ENCODE measurements at regions not wholly inside any gene's neighbourhood (a gene's known extent, or its start where the extent isn't known, plus 50 kb on each side); places are given as distances from the start of the nearest gene placed in this dataset.
"Not testable (repeated sequence)": the region's sequence is repeated elsewhere in the genome, so short reads cannot be mapped to it uniquely, and the experiment has no call there.

- no peak for DNase-seq (ENCODE audit: low read depth in 4 of 4, low spot score in 2 of 4)
These were observed 87.5 kb upstream of the NEDD4L start for GRCh38 chr18:57956491-57956890.

- no peak for DNase-seq (ENCODE audit: low read depth in 4 of 4, low spot score in 2 of 4)
These were observed 89.1 kb upstream of the NEDD4L start for GRCh38 chr18:57954935-57955334.

- no peak for DNase-seq (ENCODE audit: low read depth in 4 of 4, low spot score in 2 of 4)
These were observed 90.1 kb upstream of the NEDD4L start for GRCh38 chr18:57953883-57954282.

GRCh38 chr18:57951999-57952774, 91.8 kb upstream of the NEDD4L start:
- no peak for DNase-seq (ENCODE audit: low read depth in 4 of 4, low spot score in 2 of 4)

- no peak for DNase-seq (ENCODE audit: low read depth in 4 of 4, low spot score in 2 of 4)
These were observed 92.8 kb upstream of the NEDD4L start for GRCh38 chr18:57951117-57951796.

GRCh38 chr18:57950542-57950941, 93.5 kb upstream of the NEDD4L start:
- DNase-seq (ENCODE audit: low read depth in 4 of 4, low spot score in 2 of 4), result no peak

GRCh38 chr18:57949335-57949734, 94.7 kb upstream of the NEDD4L start:
- not testable (repeated sequence) for DNase-seq (ENCODE audit: low read depth in 4 of 4, low spot score in 2 of 4)

- no peak for DNase-seq (ENCODE audit: low read depth in 4 of 4, low spot score in 2 of 4)
These were observed 96.9 kb upstream of the NEDD4L start for GRCh38 chr18:57947117-57947516.

- DNase-seq (ENCODE audit: low read depth in 4 of 4, low spot score in 2 of 4), result no peak
These were observed 100.3 kb upstream of the NEDD4L start for GRCh38 chr18:57943723-57944122.

GRCh38 chr18:57942493-57942892, 101.5 kb upstream of the NEDD4L start:
- DNase-seq (ENCODE audit: low read depth in 4 of 4, low spot score in 2 of 4), result no peak

GRCh38 chr18:57941841-57942489, 102.1 kb upstream of the NEDD4L start:
- DNase-seq (ENCODE audit: low read depth in 4 of 4, low spot score in 2 of 4), result no peak

GRCh38 chr18:57940166-57940660, 103.8 kb upstream of the NEDD4L start:
- no peak for DNase-seq (ENCODE audit: low read depth in 4 of 4, low spot score in 2 of 4)

- DNase-seq (ENCODE audit: low read depth in 4 of 4, low spot score in 2 of 4), result not testable (repeated sequence)
These were observed 109.7 kb upstream of the NEDD4L start for GRCh38 chr18:57934375-57934774.

- no peak for DNase-seq (ENCODE audit: low read depth in 4 of 4, low spot score in 2 of 4)
These were observed 113.0 kb upstream of the NEDD4L start for GRCh38 chr18:57931038-57931437.

GRCh38 chr18:57930476-57930875, 113.5 kb upstream of the NEDD4L start:
- no peak for DNase-seq (ENCODE audit: low read depth in 4 of 4, low spot score in 2 of 4)

GRCh38 chr18:57929922-57930321, 114.1 kb upstream of the NEDD4L start:
- no peak for DNase-seq (ENCODE audit: low read depth in 4 of 4, low spot score in 2 of 4)

- no peak for DNase-seq (ENCODE audit: low read depth in 4 of 4, low spot score in 2 of 4)
These were observed 115.6 kb upstream of the NEDD4L start for GRCh38 chr18:57928466-57928865.

- no peak for DNase-seq (ENCODE audit: low read depth in 4 of 4, low spot score in 2 of 4)
These were observed 116.5 kb upstream of the NEDD4L start for GRCh38 chr18:57927511-57927910.

GRCh38 chr18:57925706-57926105, 118.3 kb upstream of the NEDD4L start:
- DNase-seq (ENCODE audit: low read depth in 4 of 4, low spot score in 2 of 4), result no peak

GRCh38 chr18:57923611-57924010, 120.4 kb upstream of the NEDD4L start:
- DNase-seq (ENCODE audit: low read depth in 4 of 4, low spot score in 2 of 4), result no peak

- DNase-seq (ENCODE audit: low read depth in 4 of 4, low spot score in 2 of 4), result no peak
These were observed 119.8 kb upstream of the ATP8B1 start for GRCh38 chr18:57922885-57923284.

GRCh38 chr18:57921708-57922107, 118.6 kb upstream of the ATP8B1 start:
- no peak for DNase-seq (ENCODE audit: low read depth in 4 of 4, low spot score in 2 of 4)
